ENCODE measurements at regions not wholly inside any gene's neighbourhood (a gene's known extent, or its start where the extent isn't known, plus 50 kb on each side); places are given as distances from the start of the nearest gene placed in this dataset.

DNA sequence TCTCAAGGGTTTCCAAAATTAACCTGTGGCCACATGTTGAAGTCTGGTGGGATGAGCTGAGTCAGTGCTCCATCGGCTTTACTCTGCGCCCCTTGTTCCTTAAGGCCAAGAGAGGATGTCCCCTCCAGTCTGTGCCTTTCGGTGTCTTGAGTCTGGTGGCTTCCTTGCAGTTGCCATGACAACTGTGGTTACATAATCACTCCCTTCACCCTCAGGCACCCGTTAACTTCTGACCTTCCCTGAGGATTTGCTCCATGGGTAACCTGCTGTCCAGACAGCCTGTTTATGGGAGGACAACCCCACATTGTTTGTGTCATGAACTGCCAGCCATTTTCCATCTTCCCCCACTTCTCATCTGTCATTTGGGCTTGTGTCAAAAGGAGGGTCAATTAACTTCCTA, 401.1 kb upstream of the LCORL start:
- H3K4me3 ChIP-seq (ENCODE audit: low read depth in 2 of 2, low read length in 1 of 2), result no peak overlapping the region
- 29% methylated on average over 4 of the region's 4 CpGs for WGBS (ENCODE audit: low lambda C conversion rate)
- no peak overlapping the region for H2AFZ ChIP-seq (ENCODE audit: low read depth)
- H3F3A ChIP-seq (replicated peaks; ENCODE audit: insufficient read depth), result no peaks in the 10 kb centered on the region
- H4K20me1 ChIP-seq (ENCODE audit: insufficient read depth), result no peaks in the 10 kb centered on the region
- no peaks in the 10 kb centered on the region for H3K79me2 ChIP-seq (ENCODE audit: insufficient read depth)
- no peak for DNase-seq
- ChIA-PET POLR2A (no interaction called here), CTCF (no interaction called here)
- no peaks in the 10 kb centered on the region for H3K27me3 ChIP-seq (ENCODE audit: insufficient read depth)
- no peaks in the 10 kb centered on the region for H3K36me3 ChIP-seq (replicated peaks in 1 of 2; ENCODE audit: control insufficient read depth in 1 of 2, insufficient read depth in 2 of 2, low read length in 1 of 2)
- no peak overlapping the region for H3K27ac ChIP-seq (ENCODE audit: low read depth in 2 of 2, low read length in 1 of 2)
- no peak overlapping the region for H3K4me2 ChIP-seq
- no peaks in the 10 kb centered on the region for H3K9me3 ChIP-seq
- H3K9me2 ChIP-seq, result no peaks in the 10 kb centered on the region
- no peaks in the 10 kb centered on the region for H3K4me1 ChIP-seq (ENCODE audit: control insufficient read depth in 1 of 2, insufficient read depth in 2 of 2, low read depth in 1 of 2, low read length in 1 of 2)
- TF ChIP-seq FOXM1 (IDR thresholded peaks at IDR 0.05; ENCODE audit: low read depth) (no peak), YY1 (IDR thresholded peaks at IDR 0.05; ENCODE audit: low read depth) (no peak), JUND (IDR thresholded peaks at IDR 0.05) (no peak), GABPA (IDR thresholded peaks at IDR 0.05; ENCODE audit: low read depth) (no peak), MXI1 (IDR thresholded peaks at IDR 0.05; ENCODE audit: low read depth, low read length) (no peak), GATA2 (CRISPR knock-in tag; IDR thresholded peaks at IDR 0.05) (no peak), FOXJ3 (CRISPR knock-in tag; IDR thresholded peaks at IDR 0.05) (no peak), EP300 (IDR thresholded peaks at IDR 0.05; ENCODE audit: borderline replicate concordance in 1 of 2, low read depth in 1 of 2, low read length in 1 of 2) (no peak), MEF2A (IDR thresholded peaks at IDR 0.05; ENCODE audit: borderline replicate concordance, low read depth) (no peak), CHD2 (IDR thresholded peaks at IDR 0.05; ENCODE audit: low read length, partially characterized antibody) (no peak), RFX5 (IDR thresholded peaks at IDR 0.05; ENCODE audit: low read length) (no peak)
- TF ChIP-seq, protein P1, sequence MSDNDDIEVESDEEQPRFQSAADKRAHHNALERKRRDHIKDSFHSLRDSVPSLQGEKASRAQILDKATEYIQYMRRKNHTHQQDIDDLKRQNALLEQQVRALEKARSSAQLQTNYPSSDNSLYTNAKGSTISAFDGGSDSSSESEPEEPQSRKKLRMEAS (IDR thresholded peaks at IDR 0.05; ENCODE audit: low read depth), result no peak
- no peak overlapping the region for H3K9ac ChIP-seq

DNA sequence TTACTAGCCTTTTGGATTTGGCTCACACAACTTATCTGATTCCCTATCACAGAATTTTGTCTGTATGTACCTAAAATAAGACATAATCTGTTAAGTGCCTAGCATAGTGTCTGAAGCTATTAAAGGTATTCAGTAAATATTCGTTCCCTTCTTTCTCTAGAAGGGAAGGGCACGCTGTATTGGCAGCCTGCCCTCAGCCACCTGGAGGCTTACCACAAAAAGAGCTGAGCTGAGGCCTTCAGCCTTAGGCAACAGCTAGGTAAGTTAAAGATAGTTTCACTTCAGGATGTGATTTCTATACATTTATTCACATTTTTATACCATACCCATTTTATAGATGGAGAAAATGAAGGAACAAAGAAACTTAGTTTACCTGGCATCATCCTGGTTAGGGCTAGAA, 400.0 kb upstream of the LCORL start:
- Histone ChIP-seq H3K4me1 (ENCODE audit: control insufficient read depth in 1 of 2, insufficient read depth in 2 of 2, low read depth in 1 of 2, low read length in 1 of 2) (no peaks in the 10 kb centered on the region), H3K4me2 (no peak overlapping the region), H3K36me3 (replicated peaks in 1 of 2; ENCODE audit: control insufficient read depth in 1 of 2, insufficient read depth in 2 of 2, low read length in 1 of 2) (no peaks in the 10 kb centered on the region), H3K4me3 (ENCODE audit: low read depth in 2 of 2, low read length in 1 of 2) (no peak overlapping the region), H3K79me2 (ENCODE audit: insufficient read depth) (no peaks in the 10 kb centered on the region), H3K9ac (no peak overlapping the region), H3F3A (replicated peaks; ENCODE audit: insufficient read depth) (no peaks in the 10 kb centered on the region), H3K27me3 (ENCODE audit: insufficient read depth) (no peaks in the 10 kb centered on the region), H3K27ac (ENCODE audit: low read depth in 2 of 2, low read length in 1 of 2) (no peak overlapping the region), H4K20me1 (ENCODE audit: insufficient read depth) (no peaks in the 10 kb centered on the region), H2AFZ (ENCODE audit: low read depth) (no peak overlapping the region), H3K9me3 (no peaks in the 10 kb centered on the region), H3K9me2 (no peaks in the 10 kb centered on the region)
- WGBS (ENCODE audit: low lambda C conversion rate), result 25% methylated on average over 2 of the region's 2 CpGs
- no peak for TF ChIP-seq POLR2AphosphoS5 (IDR thresholded peaks at IDR 0.05; ENCODE audit: low read depth, low read length)
- no peak for TF ChIP-seq NRF1 (IDR thresholded peaks at IDR 0.05; ENCODE audit: low read depth, low read length)
- TF ChIP-seq CHD2 (IDR thresholded peaks at IDR 0.05; ENCODE audit: low read length, partially characterized antibody), result no peak
- TF ChIP-seq RXRA (IDR thresholded peaks at IDR 0.05; ENCODE audit: borderline replicate concordance, low read depth), result no peak
- TF ChIP-seq GABPA (IDR thresholded peaks at IDR 0.05; ENCODE audit: low read depth), result no peak
- no peak for TF ChIP-seq FOSL2 (IDR thresholded peaks at IDR 0.05; ENCODE audit: borderline replicate concordance, low read depth)
- TF ChIP-seq, protein P2, sequence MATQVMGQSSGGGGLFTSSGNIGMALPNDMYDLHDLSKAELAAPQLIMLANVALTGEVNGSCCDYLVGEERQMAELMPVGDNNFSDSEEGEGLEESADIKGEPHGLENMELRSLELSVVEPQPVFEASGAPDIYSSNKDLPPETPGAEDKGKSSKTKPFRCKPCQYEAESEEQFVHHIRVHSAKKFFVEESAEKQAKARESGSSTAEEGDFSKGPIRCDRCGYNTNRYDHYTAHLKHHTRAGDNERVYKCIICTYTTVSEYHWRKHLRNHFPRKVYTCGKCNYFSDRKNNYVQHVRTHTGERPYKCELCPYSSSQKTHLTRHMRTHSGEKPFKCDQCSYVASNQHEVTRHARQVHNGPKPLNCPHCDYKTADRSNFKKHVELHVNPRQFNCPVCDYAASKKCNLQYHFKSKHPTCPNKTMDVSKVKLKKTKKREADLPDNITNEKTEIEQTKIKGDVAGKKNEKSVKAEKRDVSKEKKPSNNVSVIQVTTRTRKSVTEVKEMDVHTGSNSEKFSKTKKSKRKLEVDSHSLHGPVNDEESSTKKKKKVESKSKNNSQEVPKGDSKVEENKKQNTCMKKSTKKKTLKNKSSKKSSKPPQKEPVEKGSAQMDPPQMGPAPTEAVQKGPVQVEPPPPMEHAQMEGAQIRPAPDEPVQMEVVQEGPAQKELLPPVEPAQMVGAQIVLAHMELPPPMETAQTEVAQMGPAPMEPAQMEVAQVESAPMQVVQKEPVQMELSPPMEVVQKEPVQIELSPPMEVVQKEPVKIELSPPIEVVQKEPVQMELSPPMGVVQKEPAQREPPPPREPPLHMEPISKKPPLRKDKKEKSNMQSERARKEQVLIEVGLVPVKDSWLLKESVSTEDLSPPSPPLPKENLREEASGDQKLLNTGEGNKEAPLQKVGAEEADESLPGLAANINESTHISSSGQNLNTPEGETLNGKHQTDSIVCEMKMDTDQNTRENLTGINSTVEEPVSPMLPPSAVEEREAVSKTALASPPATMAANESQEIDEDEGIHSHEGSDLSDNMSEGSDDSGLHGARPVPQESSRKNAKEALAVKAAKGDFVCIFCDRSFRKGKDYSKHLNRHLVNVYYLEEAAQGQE (IDR thresholded peaks at IDR 0.05; ENCODE audit: low read depth, low read length), result no peak
- TF ChIP-seq FOXM1 (IDR thresholded peaks at IDR 0.05; ENCODE audit: low read depth), result no peak
- no peak for TF ChIP-seq RCOR1 (IDR thresholded peaks at IDR 0.05; ENCODE audit: low read length)
- TF ChIP-seq MEF2A (IDR thresholded peaks at IDR 0.05; ENCODE audit: borderline replicate concordance, low read depth), result no peak
- TF ChIP-seq MXI1 (IDR thresholded peaks at IDR 0.05; ENCODE audit: low read depth, low read length), result no peak
- TF ChIP-seq GATA2 (CRISPR knock-in tag; IDR thresholded peaks at IDR 0.05), result no peak
- TF ChIP-seq EZH2phosphoT487 (IDR thresholded peaks at IDR 0.05; ENCODE audit: borderline replicate concordance, low read depth), result no peak
- TF ChIP-seq, protein P1 (IDR thresholded peaks at IDR 0.05; ENCODE audit: low read depth), result no peak
- POLR2A ChIA-PET, result no interaction called here
- DNase-seq, result no peak
- CTCF ChIA-PET, result no interaction called here

All from SK-N-SH (cell line).